Iris pigment epithelial cell (primary cell): ENCODE measurements at regions not wholly inside any gene's neighbourhood (a gene's known extent, or its start where the extent isn't known, plus 50 kb on each side); places are given as distances from the start of the nearest gene placed in this dataset.

Experiments
- DNase-seq: peaks from one replicate; pipeline ENCODE4 v3.0.0-alpha.2; 2011; ENCODE audit warnings: low read depth

DNA sequence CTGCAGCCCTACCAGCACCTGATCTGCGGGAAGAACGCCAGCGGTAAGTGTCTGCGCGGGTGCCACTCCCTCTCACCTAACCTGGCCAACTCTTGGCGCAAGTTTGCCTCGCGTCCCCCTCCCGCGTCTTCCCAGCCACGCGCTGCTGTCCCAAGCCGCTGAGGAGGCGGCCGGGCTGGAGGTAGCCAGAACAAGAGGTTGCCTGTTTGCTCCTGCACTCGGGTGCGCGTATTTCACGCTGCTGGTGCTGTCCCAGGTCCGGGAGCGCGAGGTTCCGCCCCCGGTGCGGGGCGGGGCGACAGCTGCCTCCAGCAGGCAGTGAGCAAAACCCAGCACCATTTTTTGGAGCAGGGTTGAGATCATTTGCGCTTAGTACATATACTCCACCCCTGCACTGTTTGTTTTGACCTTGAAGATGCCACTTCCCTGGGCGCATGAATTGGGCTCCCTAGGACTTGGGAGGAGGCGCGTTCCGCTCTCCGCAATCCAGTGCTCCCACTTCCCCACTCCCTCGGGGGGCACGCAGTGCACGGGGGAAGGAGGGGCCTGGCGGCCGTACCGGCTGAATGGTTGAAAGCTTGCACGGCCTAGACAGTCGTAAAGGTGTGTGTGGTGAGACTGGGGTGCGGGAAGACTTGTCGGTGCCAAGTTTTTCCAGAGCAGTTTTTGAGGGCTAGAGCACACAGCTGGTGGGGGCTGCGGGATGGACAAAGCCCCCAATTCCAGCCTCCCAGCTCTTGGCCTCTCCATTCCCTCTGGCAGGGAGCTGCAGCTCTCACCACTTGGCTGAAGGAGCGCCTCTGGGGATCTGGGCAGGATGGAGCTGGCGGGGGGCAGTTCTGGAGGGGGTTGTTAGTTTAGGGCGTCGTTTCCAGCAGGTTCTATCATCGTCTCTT is 226.9 kb upstream of the CRY1 start:
- peak; percentile 84 for DNase-seq

GRCh38 chr12:107320929-107321631 is 227.7 kb upstream of the CRY1 start:
- peak; percentile 76 for DNase-seq

DNA sequence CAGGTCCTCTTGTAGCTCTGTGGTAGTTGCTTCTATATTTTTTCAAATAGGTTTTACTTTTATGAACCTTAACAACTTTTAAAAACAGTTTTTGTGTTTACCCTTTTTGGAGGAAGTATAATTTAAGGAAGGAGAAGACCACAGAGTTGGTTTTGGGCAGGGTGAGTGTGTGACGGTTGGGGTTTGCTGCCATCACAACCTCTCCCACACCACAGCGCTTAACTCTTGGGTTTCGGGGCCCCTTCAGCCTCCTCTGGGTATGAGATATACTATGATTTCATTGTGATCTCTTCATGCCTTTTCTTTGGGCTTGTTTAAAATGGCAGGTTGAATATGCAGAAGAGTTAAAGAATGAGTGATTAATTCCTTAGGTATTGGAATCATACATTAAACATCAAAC is 228.7 kb upstream of the CRY1 start:
- no peak for DNase-seq

GRCh38 chr12:107325075-107325608 is 231.8 kb upstream of the CRY1 start:
- no peak for DNase-seq

DNA sequence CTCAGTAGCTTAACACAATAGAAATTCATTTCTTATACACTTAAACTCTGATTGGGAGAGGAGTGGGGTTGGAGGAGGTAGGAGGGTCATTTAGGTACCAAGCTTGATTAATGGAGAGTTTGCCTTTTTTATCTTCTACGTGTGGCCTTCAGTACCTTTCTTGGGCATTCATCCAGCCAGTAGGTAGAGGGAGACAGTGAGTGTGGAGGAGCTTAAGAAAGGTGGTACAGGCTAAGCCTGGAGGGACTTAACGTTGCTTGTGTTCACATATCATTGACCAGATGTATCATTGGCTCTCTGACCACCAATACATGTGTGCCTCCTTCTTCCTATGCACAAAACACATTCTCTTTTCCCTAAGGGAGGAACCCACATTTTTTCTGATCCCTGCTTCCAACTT is 232.9 kb upstream of the CRY1 start:
- no peak for DNase-seq

GRCh38 chr12:107327651-107328182 is 234.4 kb upstream of the CRY1 start:
- no peak for DNase-seq

- peak; percentile 79 for DNase-seq
Observed at GRCh38 chr12:107328442-107329133, 235.2 kb upstream of the CRY1 start.

DNA sequence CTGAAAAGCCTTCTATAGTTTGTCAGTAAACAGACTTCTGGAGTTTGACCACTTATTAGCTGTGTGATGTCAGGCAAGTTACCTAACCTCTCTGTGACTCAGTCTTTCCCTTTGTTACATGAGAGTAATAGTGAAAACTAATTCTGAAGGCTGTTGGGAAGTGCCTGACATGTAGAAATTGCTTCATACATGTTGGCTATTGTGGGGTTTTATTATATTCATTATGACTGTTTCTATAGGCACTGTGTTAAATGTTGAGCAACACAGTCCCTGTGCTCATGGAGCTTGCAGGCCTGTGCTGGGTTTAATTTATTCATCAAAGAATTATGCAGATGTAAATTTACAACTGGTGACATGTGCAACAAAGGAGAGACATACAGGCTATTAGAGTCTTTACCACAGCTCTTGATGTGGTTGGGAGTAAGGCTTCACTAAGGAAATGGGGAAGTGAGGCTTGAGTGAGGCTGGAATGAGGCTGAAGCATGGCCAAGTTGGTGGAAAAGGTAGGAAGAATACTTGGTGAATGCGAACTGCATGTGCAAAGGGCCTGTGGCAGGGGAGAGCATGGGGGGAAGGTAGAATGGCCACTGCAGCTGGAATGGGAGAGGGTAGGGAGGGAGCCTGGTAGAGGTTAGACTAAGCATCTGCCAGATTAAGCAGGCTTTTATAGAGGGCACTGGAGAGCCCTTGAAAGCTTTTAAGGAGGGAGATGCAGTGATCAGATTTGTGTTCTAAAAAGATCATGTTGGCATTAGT is 236.4 kb upstream of the CRY1 start:
- peak; percentile 89 for DNase-seq

GRCh38 chr12:107330831-107331431 is 237.6 kb upstream of the CRY1 start:
- peak; percentile 35 for DNase-seq

GRCh38 chr12:107331471-107331870 is 238.1 kb upstream of the CRY1 start:
- DNase-seq, result no peak

- no peak for DNase-seq
Observed at GRCh38 chr12:107331912-107332311, 238.6 kb upstream of the CRY1 start.

DNA sequence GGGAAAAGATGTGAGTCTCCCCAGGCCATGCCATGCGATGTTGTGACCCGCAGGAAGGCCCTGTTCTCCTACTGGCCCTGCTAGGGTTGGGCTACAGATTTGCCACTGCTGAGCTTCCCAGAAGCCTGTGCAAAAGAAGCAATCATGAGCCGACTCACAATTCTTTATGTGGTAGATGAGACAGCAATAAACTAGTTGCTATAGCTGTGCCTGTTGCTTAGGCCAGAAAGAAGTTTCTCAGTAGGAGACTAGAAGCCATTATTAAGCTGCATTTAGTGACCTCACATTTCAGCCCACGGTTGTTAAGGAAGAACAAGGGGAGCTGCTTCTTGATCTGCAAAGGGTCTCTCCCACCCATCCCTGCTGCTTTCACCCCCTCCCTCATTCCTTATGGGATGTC is 239.4 kb upstream of the CRY1 start:
- DNase-seq, result no peak

DNA sequence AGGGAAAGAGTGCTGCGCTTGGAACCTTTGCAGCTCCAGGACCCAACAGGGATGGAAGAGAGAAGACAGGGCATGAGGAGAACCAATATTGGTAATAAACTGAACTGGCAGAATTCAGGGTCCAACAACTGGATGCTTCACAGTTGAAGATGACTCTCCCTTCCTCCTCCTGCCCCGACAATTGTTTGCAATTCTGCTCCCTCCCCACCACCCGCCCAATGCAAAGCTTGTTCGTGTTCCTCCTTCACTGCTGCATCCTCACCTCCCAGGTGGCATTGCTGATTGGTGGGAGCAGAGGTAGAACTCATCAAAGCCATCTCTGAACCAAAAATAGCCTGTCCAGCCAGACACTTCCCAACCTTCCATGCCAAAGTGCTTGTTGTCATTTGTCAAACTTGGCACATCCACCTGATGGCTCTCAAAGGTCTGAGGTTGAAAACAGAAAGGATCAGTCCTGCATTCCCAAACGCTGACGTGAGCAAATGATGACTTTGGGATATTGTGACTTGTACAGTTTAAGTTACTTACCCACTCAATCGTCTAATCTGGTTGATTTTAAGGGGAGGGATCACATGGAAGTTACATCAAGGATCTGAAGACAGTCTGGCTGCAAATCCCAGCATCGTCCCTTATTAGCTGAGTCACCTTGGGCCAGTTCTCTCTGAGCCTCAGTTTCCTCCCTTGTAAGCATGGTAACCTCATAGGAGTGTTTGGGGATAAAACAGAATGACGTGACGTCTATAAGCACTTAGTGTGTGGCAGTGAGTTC is 242.6 kb upstream of the CRY1 start:
- no peak for DNase-seq

GRCh38 chr12:107336695-107337094 is 243.3 kb upstream of the CRY1 start:
- DNase-seq, result no peak

GRCh38 chr12:107337346-107338095 is 244.2 kb upstream of the CRY1 start:
- peak; percentile 66 for DNase-seq

DNA sequence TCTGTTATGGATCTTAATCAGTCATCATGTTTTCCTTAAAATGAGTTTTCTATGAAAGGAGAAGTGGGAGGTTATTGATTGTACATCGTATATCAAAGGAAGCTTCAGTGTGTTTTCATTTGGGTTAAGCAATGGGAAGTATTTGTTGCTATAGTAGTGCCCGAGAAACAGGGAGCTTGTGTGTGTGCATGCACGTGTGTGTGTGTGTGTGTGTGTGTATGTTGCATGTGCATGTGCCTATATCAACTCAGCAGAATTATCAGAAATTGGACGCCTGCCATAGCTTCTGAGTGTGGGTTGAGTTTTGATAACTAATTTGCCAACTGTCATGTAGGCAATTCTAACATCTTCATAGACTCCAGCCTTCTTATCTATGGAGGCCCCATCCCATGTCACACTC is 246.1 kb upstream of the CRY1 start:
- no peak for DNase-seq

GRCh38 chr12:107339932-107340331 is 246.6 kb upstream of the CRY1 start:
- DNase-seq, result no peak

GRCh38 chr12:107340898-107341297 is 247.5 kb upstream of the CRY1 start:
- DNase-seq, result no peak

DNA sequence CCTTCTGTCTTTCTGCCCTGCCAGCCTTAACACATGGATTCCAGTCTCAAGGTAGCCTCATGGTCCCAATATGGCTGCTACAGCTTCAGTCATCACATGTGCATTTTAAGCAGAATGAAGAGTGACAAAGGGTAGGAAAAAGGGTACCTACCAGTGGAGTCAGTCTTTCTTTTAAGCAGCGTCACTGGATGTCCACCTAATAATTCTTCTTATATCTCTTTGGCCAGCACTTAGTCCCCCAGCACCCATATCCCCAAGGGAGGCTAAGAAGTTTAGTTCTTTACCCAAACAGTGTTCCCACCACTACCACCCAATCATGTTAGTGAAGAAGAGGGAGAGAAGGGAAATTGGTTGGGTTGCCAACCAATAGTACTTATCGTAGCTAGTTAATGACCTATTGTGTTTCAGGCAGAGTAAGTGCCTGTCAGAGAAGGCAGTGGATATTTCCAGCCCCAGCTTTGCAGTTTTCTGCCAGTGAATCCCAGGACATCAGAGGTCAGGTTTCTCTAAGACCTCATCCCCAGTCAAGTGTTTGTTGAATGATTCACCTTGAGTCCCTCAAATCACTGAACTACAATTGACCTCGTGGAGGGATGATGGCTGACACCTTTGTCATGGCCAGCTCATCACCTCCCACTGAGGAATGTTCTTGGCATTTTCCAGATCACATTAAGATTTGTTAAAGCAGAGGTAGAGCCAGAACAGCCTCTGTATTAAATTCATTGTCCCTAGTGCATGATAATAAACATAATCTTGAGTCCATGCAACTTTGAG is 250.9 kb upstream of the CRY1 start:
- DNase-seq, result peak; percentile 85
